Superior temporal gyrus (tissue), 1 donor: ENCODE measurements at regions not wholly inside any gene's neighbourhood (a gene's known extent, or its start where the extent isn't known, plus 50 kb on each side); places are given as distances from the start of the nearest gene placed in this dataset.

Experiments
- DNase-seq: peaks from one replicate; pipeline ENCODE4 v3.0.0-alpha.2; 2016; ENCODE audit errors: extremely low spot score

- no peak for DNase-seq
Measured at GRCh38 chr1:221104596-221104995, 225.4 kb downstream of the HLX start.

GRCh38 chr1:221105578-221105977 lies 226.3 kb downstream of the HLX start:
- DNase-seq: no peak

GRCh38 chr1:221106616-221107015 lies 227.4 kb downstream of the HLX start:
- no peak for DNase-seq

GRCh38 chr1:221109930-221110329 lies 230.7 kb downstream of the HLX start:
- DNase-seq: no peak

GRCh38 chr1:221117133-221117532 lies 237.9 kb downstream of the HLX start:
- DNase-seq: no peak

- no peak for DNase-seq
Measured at GRCh38 chr1:221117548-221117951, 238.3 kb downstream of the HLX start.

GRCh38 chr1:221118176-221118937 lies 239.1 kb downstream of the HLX start:
- no peak for DNase-seq

- DNase-seq: no peak
Measured at GRCh38 chr1:221118938-221119320, 239.7 kb downstream of the HLX start.

- no peak for DNase-seq
Measured at GRCh38 chr1:221122501-221122900, 243.3 kb downstream of the HLX start.

GRCh38 chr1:221125976-221126375 lies 246.7 kb downstream of the HLX start:
- DNase-seq: no peak

- no peak for DNase-seq
Measured at GRCh38 chr1:221137666-221138065, 258.4 kb downstream of the HLX start.

GRCh38 chr1:221138516-221138915 lies 259.3 kb downstream of the HLX start:
- DNase-seq: no peak

GRCh38 chr1:221139991-221140390 lies 260.7 kb downstream of the HLX start:
- DNase-seq: no peak

GRCh38 chr1:221141096-221141495 lies 261.9 kb downstream of the HLX start:
- DNase-seq: no peak

GRCh38 chr1:221141606-221142285 lies 262.5 kb downstream of the HLX start:
- DNase-seq: no peak

- no peak for DNase-seq
Measured at GRCh38 chr1:221148660-221149059, 269.4 kb downstream of the HLX start.

GRCh38 chr1:221149111-221149510 lies 269.9 kb downstream of the HLX start:
- no peak for DNase-seq

GRCh38 chr1:221149555-221150075 lies 270.4 kb downstream of the HLX start:
- DNase-seq: no peak

- DNase-seq: no peak
Measured at GRCh38 chr1:221150996-221151395, 271.8 kb downstream of the HLX start.

GRCh38 chr1:221154932-221155331 lies 275.7 kb downstream of the HLX start:
- DNase-seq: no peak

- no peak for DNase-seq
Measured at GRCh38 chr1:221157026-221157761, 278.0 kb downstream of the HLX start.

- no peak for DNase-seq
Measured at GRCh38 chr1:221159608-221160007, 280.4 kb downstream of the HLX start.
